Right lobe of liver (tissue), 4 donors: ENCODE measurements at regions not wholly inside any gene's neighbourhood (a gene's known extent, or its start where the extent isn't known, plus 50 kb on each side); places are given as distances from the start of the nearest gene placed in this dataset.

Source experiments
- POLR2A ChIP-seq: fragments of 450-650 bp; IDR thresholded peaks from one replicate; pipeline ENCODE4 v1.6.1; 2017; ENCODE audit warnings: antibody characterized with exemption, mild to moderate bottlenecking
- TF ChIP-seq, protein P1 (sequence below), 4 donors: fragments of 200-600 bp in 3 of 4; fragments of 450-650 bp in 1 of 4; IDR thresholded peaks; one replicate each; pipeline versions ENCODE4 v1.5.1 to v1.8.0; 2016 to 2022; ENCODE audit warnings: antibody characterized with exemption in 4 of 4, mild to moderate bottlenecking in 2 of 4
- donor health status: DM: no; HTN: no; CAD: no.
- donor health status: DM: no; HTN: no; CAD: no.
- donor health status: DM: no; HTN: yes; CAD: no.

DNA sequence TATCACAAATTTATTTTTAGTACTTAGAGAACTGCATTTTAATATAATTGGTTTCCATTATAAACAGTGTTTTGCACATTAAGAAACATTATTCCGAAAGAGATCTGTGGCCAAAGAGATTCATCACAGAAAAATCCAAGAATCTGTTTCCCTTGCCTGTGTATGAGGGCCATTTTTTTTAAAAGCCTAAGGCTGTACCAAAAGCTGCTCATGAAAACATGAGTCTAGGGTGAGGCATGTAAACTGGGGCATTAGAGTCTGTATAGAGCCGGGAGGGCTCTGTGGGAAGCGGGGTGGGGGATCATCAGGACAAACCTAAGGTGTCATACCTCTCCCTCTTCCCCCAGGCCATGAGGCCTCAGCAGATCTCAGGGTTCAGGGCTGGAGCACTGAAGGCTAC is 223.8 kb downstream of the FBXO15 start:
- TF ChIP-seq, protein P1, sequence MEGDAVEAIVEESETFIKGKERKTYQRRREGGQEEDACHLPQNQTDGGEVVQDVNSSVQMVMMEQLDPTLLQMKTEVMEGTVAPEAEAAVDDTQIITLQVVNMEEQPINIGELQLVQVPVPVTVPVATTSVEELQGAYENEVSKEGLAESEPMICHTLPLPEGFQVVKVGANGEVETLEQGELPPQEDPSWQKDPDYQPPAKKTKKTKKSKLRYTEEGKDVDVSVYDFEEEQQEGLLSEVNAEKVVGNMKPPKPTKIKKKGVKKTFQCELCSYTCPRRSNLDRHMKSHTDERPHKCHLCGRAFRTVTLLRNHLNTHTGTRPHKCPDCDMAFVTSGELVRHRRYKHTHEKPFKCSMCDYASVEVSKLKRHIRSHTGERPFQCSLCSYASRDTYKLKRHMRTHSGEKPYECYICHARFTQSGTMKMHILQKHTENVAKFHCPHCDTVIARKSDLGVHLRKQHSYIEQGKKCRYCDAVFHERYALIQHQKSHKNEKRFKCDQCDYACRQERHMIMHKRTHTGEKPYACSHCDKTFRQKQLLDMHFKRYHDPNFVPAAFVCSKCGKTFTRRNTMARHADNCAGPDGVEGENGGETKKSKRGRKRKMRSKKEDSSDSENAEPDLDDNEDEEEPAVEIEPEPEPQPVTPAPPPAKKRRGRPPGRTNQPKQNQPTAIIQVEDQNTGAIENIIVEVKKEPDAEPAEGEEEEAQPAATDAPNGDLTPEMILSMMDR (IDR thresholded peaks at IDR 0.05): no peak
- TF ChIP-seq POLR2A: no peak
